Keratinocyte (primary cell): ENCODE measurements at regions not wholly inside any gene's neighbourhood (a gene's known extent, or its start where the extent isn't known, plus 50 kb on each side); places are given as distances from the start of the nearest gene placed in this dataset.

Experiments
- DNase-seq: peaks from one replicate; pipeline ENCODE4 v3.0.0-alpha.2; 2011; ENCODE audit warnings: low read depth, missing footprints, low spot score
- FAIRE-seq: peaks from 2 replicates; lab custom pipeline; 2011; peaks lifted over from hg19 to GRCh38; lab: Jason Lieb, UNC
- H2AFZ ChIP-seq: 2 replicates; pipeline ENCODE4 v1.6.0; 2012; ENCODE audit warnings: low read length, control low read depth, inconsistent platforms; ENCODE audit not compliant: control insufficient read depth
- H3K27ac ChIP-seq: 2 replicates; pipeline ENCODE4 v1.5.1; 2011; ENCODE audit warnings: low read length; ENCODE audit not compliant: control insufficient read depth, insufficient read depth
- H3K27me3 ChIP-seq: 3 replicates; pipeline ENCODE4 v1.6.0; 2011; ENCODE audit warnings: low read length; ENCODE audit not compliant: control insufficient read depth, insufficient read depth; ENCODE audit errors: extremely low read depth
- H3K36me3 ChIP-seq, 2 experiments: 2 replicates in 1 of 2; 3 replicates in 1 of 2; pipeline ENCODE4 v1.5.1; 2011; ENCODE audit warnings: low read length in 2 of 2, mild to moderate bottlenecking in 1 of 2; ENCODE audit not compliant: control insufficient read depth in 2 of 2, insufficient read depth in 2 of 2; ENCODE audit errors: extremely low read depth in 1 of 2
- H3K4me1 ChIP-seq: 3 replicates; pipeline ENCODE4 v1.5.1; 2011; ENCODE audit warnings: low read length; ENCODE audit not compliant: control insufficient read depth, insufficient read depth; ENCODE audit errors: extremely low read depth
- H3K4me2 ChIP-seq: 3 replicates; pipeline ENCODE4 v1.6.0; 2011; ENCODE audit warnings: low read depth, low read length; ENCODE audit not compliant: control insufficient read depth, insufficient read depth; ENCODE audit errors: extremely low read depth
- H3K4me3 ChIP-seq, 3 experiments: fragments of 200-600 bp in 1 of 3; sonication (generic) in 1 of 3; 2 replicates in 2 of 3; 3 replicates in 1 of 3; pipeline ENCODE4 v1.5.1; 2011 to 2016; ENCODE audit warnings: low read length in 3 of 3, mild to moderate bottlenecking in 3 of 3, control low read depth in 2 of 3, inconsistent platforms in 1 of 3, low read depth in 1 of 3, mixed read lengths in 1 of 3, mixed run types in 1 of 3, moderate library complexity in 1 of 3; ENCODE audit not compliant: control insufficient read depth in 2 of 3, insufficient read depth in 2 of 3; ENCODE audit errors: extremely low read depth in 1 of 3
- H3K79me2 ChIP-seq: 2 replicates; pipeline ENCODE4 v1.6.0; 2012; ENCODE audit warnings: low read length; ENCODE audit not compliant: control insufficient read depth, insufficient read depth
- H3K9ac ChIP-seq: 3 replicates; pipeline ENCODE4 v1.6.0; 2011; ENCODE audit warnings: low read length; ENCODE audit not compliant: control insufficient read depth, insufficient read depth; ENCODE audit errors: extremely low read depth
- H3K9me1 ChIP-seq: 3 replicates; pipeline ENCODE4 v1.6.0; 2011; ENCODE audit warnings: low read length; ENCODE audit not compliant: control insufficient read depth, insufficient read depth; ENCODE audit errors: extremely low read depth
- H3K9me3 ChIP-seq: 2 replicates; pipeline ENCODE4 v1.5.1; 2012; ENCODE audit warnings: low read depth, low read length; ENCODE audit not compliant: control insufficient read depth
- H4K20me1 ChIP-seq: 3 replicates; pipeline ENCODE4 v1.6.0; 2011; ENCODE audit warnings: low read length; ENCODE audit not compliant: control insufficient read depth, insufficient read depth; ENCODE audit errors: extremely low read depth
- EZH2 ChIP-seq: IDR thresholded peaks from one replicate; pipeline ENCODE4 v1.6.1; 2012; ENCODE audit warnings: inconsistent platforms, mild to moderate bottlenecking, low read length, moderate library complexity
- dilution Hi-C: fragments of 300-500 bp; cut with MboI; formaldehyde crosslinking; loops from one replicate; pipeline ENCODE4 v1.7.0; 2020; ENCODE audit warnings: low sequenced_read_pairs; ENCODE audit not compliant: extremely low pct_ligation_motif_present
- TF ChIP-seq, protein P1 (sequence below), 3 experiments: IDR thresholded peaks in 1 of 3; conservative IDR thresholded peaks in 1 of 3; optimal IDR thresholded peaks in 1 of 3; 2 replicates in 2 of 3; 3 replicates in 1 of 3; pipeline versions ENCODE3 to v1.5.1; 2011; ENCODE audit warnings: low read length in 3 of 3, mild to moderate bottlenecking in 3 of 3, moderate library complexity in 2 of 3, control low read depth in 1 of 3, inconsistent platforms in 1 of 3; ENCODE audit not compliant: insufficient read depth in 2 of 3; ENCODE audit errors: extremely low read depth in 1 of 3

DNA sequence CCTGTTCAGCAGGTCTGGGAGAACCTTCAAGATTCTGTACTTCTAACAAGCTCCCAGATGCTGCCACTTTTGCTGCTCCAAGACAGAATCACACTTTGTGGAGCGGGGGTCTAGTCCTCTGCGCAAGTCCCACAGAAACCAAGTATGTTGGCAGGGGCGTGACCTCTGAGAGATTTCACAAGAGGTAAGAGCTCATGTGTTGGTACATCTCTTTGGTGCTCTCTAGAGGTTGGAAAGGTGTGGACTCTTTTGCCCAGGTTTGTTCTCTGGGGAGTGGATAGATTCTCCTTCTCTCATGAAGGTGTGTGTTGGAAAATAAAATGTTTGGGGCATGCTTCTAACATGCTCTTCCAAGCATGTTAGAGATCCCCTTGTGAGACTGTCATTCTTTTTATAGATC lies 340.9 kb upstream of the IRAK1BP1 start:
- DNase-seq (no peak), FAIRE-seq (no peak)
- H3K4me3 ChIP-seq: no peak overlapping the region
- no peaks in the 10 kb centered on the region for H3K9me1 ChIP-seq
- no peak overlapping the region for H3K9ac ChIP-seq
- H3K79me2 ChIP-seq: no peaks in the 10 kb centered on the region
- H3K36me3 ChIP-seq: no peaks in the 10 kb centered on the region
- no peaks in the 10 kb centered on the region for H3K4me1 ChIP-seq
- H4K20me1 ChIP-seq: no peaks in the 10 kb centered on the region
- TF ChIP-seq EZH2: no peak
- TF ChIP-seq, protein P1, sequence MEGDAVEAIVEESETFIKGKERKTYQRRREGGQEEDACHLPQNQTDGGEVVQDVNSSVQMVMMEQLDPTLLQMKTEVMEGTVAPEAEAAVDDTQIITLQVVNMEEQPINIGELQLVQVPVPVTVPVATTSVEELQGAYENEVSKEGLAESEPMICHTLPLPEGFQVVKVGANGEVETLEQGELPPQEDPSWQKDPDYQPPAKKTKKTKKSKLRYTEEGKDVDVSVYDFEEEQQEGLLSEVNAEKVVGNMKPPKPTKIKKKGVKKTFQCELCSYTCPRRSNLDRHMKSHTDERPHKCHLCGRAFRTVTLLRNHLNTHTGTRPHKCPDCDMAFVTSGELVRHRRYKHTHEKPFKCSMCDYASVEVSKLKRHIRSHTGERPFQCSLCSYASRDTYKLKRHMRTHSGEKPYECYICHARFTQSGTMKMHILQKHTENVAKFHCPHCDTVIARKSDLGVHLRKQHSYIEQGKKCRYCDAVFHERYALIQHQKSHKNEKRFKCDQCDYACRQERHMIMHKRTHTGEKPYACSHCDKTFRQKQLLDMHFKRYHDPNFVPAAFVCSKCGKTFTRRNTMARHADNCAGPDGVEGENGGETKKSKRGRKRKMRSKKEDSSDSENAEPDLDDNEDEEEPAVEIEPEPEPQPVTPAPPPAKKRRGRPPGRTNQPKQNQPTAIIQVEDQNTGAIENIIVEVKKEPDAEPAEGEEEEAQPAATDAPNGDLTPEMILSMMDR (optimal IDR thresholded peaks at IDR 0.05 in 1 of 3, IDR thresholded peaks at IDR 0.05 in 1 of 3, conservative IDR thresholded peaks at IDR 0.05 in 1 of 3; ENCODE audit: extremely low read depth in 1 of 3, insufficient read depth in 2 of 3, low read length in 3 of 3): peak in 1 of 3 experiments; percentile 16
- dilution Hi-C loops: no loop called here
- H3K27ac ChIP-seq: no peak overlapping the region
- no peak overlapping the region for H3K4me2 ChIP-seq
- H2AFZ ChIP-seq: no peak overlapping the region
- H3K27me3 ChIP-seq: no peaks in the 10 kb centered on the region
- H3K9me3 ChIP-seq: no peaks in the 10 kb centered on the region

DNA sequence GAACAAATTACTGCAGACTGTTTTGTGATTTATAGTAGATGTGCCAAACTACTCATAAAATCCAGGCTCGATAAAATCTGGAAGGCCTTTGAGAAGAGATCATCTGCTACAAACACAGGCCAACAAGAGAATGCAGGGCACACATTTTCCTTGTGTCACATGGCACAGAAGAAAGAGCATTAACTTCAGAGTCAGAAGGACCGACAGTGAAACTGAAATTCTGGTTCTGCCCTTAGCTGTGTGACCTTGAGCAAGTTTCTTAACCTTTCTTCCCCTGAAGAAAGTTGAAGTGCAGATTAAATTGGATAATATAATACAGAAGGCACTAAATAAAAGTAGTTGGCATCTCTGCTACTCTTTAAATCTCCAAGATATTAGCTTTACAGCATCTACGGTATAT lies 338.4 kb upstream of the IRAK1BP1 start:
- no peak overlapping the region for H3K9ac ChIP-seq
- no peak overlapping the region for H3K4me2 ChIP-seq
- dilution Hi-C loops: no loop called here
- FAIRE-seq (no peak), DNase-seq (no peak)
- H2AFZ ChIP-seq: no peak overlapping the region
- H3K79me2 ChIP-seq: no peaks in the 10 kb centered on the region
- no peaks in the 10 kb centered on the region for H3K27me3 ChIP-seq
- no peaks in the 10 kb centered on the region for H4K20me1 ChIP-seq
- no peaks in the 10 kb centered on the region for H3K4me1 ChIP-seq
- no peaks in the 10 kb centered on the region for H3K36me3 ChIP-seq
- TF ChIP-seq EZH2: no peak
- TF ChIP-seq, protein P1 (optimal IDR thresholded peaks at IDR 0.05 in 1 of 3, IDR thresholded peaks at IDR 0.05 in 1 of 3, conservative IDR thresholded peaks at IDR 0.05 in 1 of 3; ENCODE audit: extremely low read depth in 1 of 3, insufficient read depth in 2 of 3, low read length in 3 of 3): no peak
- H3K4me3 ChIP-seq: no peak overlapping the region
- H3K27ac ChIP-seq: no peak overlapping the region
- H3K9me3 ChIP-seq: no peaks in the 10 kb centered on the region
- no peaks in the 10 kb centered on the region for H3K9me1 ChIP-seq
